Smooth muscle cell (in vitro differentiated cells): ENCODE measurements at regions not wholly inside any gene's neighbourhood (a gene's known extent, or its start where the extent isn't known, plus 50 kb on each side); places are given as distances from the start of the nearest gene placed in this dataset.
A peak's percentile ranks its signal among the peaks of the same experiment; 100 is the strongest.

Experiments used
- DNase-seq: peaks from one replicate; lab custom pipeline; 2025; ENCODE audit not compliant: unreplicated experiment; lab: John Stamatoyannopoulos, UW
- H2AFZ ChIP-seq: fragments of 200-600 bp; sonication (generic); 2 replicates; pipeline ENCODE4 v1.6.0; 2016; ENCODE audit warnings: antibody characterized with exemption, low read depth, mild to moderate bottlenecking
- H3F3A ChIP-seq: fragments of 200-600 bp; sonication (generic); 2 replicates; pipeline ENCODE4 v1.6.0; 2017; ENCODE audit warnings: antibody characterized with exemption, low read depth
- H3K27ac ChIP-seq: fragments of 200-600 bp; sonication (generic); 2 replicates; pipeline ENCODE4 v1.5.1; 2016; ENCODE audit warnings: low read depth, mild to moderate bottlenecking
- H3K27me3 ChIP-seq: fragments of 200-600 bp; sonication (generic); 2 replicates; pipeline ENCODE4 v1.6.1; 2016; ENCODE audit warnings: low read depth, mild to moderate bottlenecking
- H3K36me3 ChIP-seq: fragments of 200-600 bp; sonication (generic); 2 replicates; pipeline ENCODE4 v1.5.1; 2016; ENCODE audit warnings: low read depth
- H3K4me1 ChIP-seq: fragments of 200-600 bp; sonication (generic); 2 replicates; pipeline ENCODE4 v1.5.1; 2016; ENCODE audit warnings: low read depth
- H3K4me2 ChIP-seq: fragments of 200-600 bp; sonication (generic); 2 replicates; pipeline ENCODE4 v1.6.0; 2016; ENCODE audit warnings: mild to moderate bottlenecking
- H3K4me3 ChIP-seq: fragments of 200-600 bp; sonication (generic); 2 replicates; pipeline ENCODE4 v1.5.1; 2016; ENCODE audit warnings: mild to moderate bottlenecking
- H3K79me2 ChIP-seq: fragments of 200-600 bp; sonication (generic); 2 replicates; pipeline ENCODE4 v1.6.0; 2016; ENCODE audit warnings: low read depth, mild to moderate bottlenecking
- H3K9ac ChIP-seq: fragments of 200-600 bp; sonication (generic); 2 replicates; pipeline ENCODE4 v1.6.0; 2016; ENCODE audit warnings: low read depth
- H3K9me3 ChIP-seq: fragments of 200-600 bp; sonication (generic); replicated peaks from 2 replicates; pipeline ENCODE4 v1.5.1; 2016; ENCODE audit warnings: low read depth
- H4K20me1 ChIP-seq: fragments of 200-600 bp; sonication (generic); 2 replicates; pipeline ENCODE4 v1.6.0; 2016; ENCODE audit warnings: low read depth
- WGBS: methylation state at CpG from one replicate; pipeline ENCODE4 v1.1.7; 2016; ENCODE audit warnings: low lambda C conversion rate; 5-methylcytosine and 5-hydroxymethylcytosine counted together
- TF ChIP-seq, protein P1 (sequence below): fragments of 200-600 bp; sonication (generic); IDR thresholded peaks from 2 replicates; pipeline ENCODE4 v1.5.1; 2017; ENCODE audit warnings: borderline replicate concordance, mild to moderate bottlenecking, antibody characterized with exemption; ENCODE audit not compliant: insufficient read depth, poor library complexity, severe bottlenecking

DNA sequence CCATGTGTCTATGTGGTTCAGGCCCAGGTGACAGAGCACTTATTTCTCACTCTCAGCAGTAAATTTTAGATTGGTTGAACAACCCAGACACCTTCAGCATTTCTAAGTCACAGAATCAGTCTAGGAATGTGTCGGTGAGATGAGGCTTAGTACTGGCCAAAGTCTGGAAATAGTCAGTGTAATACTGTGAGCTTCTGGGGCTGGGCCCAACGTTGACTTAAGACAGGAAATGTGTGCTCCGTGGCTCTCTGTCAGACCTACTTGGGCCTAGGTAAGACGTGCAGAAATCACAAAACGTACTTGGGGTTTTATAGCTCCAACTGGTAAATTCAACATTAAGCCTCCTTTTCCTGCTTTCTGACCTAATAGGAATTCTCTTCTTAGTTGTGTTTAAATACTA is 160.3 kb upstream of the COL3A1 start:
- Histone ChIP-seq H3K27me3 (no peaks in the 10 kb centered on the region), H3K27ac (peak overlapping the region; percentile 95), H4K20me1 (no peaks in the 10 kb centered on the region), H3F3A (peaks cover 44% of the 10 kb centered on the region), H3K9ac (peak overlapping the region; percentile 76), H3K4me1 (peaks cover 27% of the 10 kb centered on the region), H3K4me3 (no peak overlapping the region), H3K79me2 (peaks cover 20% of the 10 kb centered on the region), H2AFZ (peak overlapping the region; percentile 90), H3K4me2 (peak overlapping the region; percentile 75), H3K36me3 (no peaks in the 10 kb centered on the region), H3K9me3 (no peaks in the 10 kb centered on the region)
- 11% methylated on average over 5 of the region's 5 CpGs for WGBS
- TF ChIP-seq, protein P1, sequence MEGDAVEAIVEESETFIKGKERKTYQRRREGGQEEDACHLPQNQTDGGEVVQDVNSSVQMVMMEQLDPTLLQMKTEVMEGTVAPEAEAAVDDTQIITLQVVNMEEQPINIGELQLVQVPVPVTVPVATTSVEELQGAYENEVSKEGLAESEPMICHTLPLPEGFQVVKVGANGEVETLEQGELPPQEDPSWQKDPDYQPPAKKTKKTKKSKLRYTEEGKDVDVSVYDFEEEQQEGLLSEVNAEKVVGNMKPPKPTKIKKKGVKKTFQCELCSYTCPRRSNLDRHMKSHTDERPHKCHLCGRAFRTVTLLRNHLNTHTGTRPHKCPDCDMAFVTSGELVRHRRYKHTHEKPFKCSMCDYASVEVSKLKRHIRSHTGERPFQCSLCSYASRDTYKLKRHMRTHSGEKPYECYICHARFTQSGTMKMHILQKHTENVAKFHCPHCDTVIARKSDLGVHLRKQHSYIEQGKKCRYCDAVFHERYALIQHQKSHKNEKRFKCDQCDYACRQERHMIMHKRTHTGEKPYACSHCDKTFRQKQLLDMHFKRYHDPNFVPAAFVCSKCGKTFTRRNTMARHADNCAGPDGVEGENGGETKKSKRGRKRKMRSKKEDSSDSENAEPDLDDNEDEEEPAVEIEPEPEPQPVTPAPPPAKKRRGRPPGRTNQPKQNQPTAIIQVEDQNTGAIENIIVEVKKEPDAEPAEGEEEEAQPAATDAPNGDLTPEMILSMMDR, result no peak
- DNase-seq, result no peak

DNA sequence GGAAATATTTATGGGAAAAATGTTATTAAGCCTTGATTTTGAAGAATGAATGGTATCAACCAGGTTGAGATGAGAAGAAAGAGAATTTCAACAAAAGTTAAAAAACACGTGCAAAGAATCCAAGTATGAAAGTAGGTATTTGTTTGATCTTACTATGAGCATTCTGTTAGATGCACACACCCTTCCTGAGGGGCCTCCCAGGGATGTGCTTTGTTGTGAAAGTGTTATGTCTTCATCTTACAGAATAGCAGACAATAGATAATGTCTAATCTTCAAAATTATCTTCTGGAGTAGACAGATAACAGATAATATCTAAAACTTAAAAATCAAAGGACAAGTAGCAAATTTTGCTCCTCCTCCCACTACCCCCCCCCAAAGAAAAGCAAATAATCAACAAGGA is 155.2 kb upstream of the COL3A1 start:
- no peak for DNase-seq
- Histone ChIP-seq H3K9ac (no peak overlapping the region), H3F3A (peaks cover 19% of the 10 kb centered on the region), H3K4me2 (no peak overlapping the region), H3K36me3 (no peaks in the 10 kb centered on the region), H2AFZ (no peak overlapping the region), H3K27me3 (no peaks in the 10 kb centered on the region), H4K20me1 (no peaks in the 10 kb centered on the region), H3K4me3 (no peak overlapping the region), H3K27ac (peak overlapping the region; percentile 73), H3K4me1 (peaks cover 13% of the 10 kb centered on the region), H3K79me2 (peaks cover 20% of the 10 kb centered on the region), H3K9me3 (peaks cover 5% of the 10 kb centered on the region)
- TF ChIP-seq, protein P1, result no peak
- WGBS, result 83% methylated on average over 1 of the region's 1 CpG

DNA sequence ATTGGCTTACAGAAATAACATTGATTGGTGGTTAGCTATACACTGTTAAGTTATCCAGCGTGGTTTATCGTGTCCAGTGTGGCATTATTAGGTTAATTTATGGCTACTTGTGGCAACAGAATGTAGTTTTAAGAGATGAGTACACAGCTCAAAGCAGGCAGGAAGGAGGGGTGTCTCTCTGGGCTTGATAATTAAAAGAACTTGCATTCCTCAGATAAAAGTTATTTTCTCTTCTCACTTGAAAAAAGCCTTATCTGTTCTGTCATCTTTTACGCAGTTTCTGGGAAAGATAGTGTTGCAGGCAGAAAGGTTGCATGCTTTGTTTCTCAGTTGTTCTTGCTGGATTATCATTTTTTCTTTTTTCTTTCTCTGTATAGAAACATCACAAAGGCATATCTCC is 154.4 kb upstream of the COL3A1 start:
- Histone ChIP-seq H3K9ac (peak overlapping the region; percentile 21), H3K27ac (peak overlapping the region; percentile 73), H3K9me3 (peaks cover 5% of the 10 kb centered on the region), H3K4me2 (peak overlapping the region; percentile 74), H3K27me3 (no peaks in the 10 kb centered on the region), H3K36me3 (no peaks in the 10 kb centered on the region), H2AFZ (peak overlapping the region; percentile 93), H4K20me1 (no peaks in the 10 kb centered on the region), H3K79me2 (peaks cover 17% of the 10 kb centered on the region), H3F3A (peaks cover 12% of the 10 kb centered on the region), H3K4me1 (peaks cover 5% of the 10 kb centered on the region), H3K4me3 (no peak overlapping the region)
- WGBS, result 2% methylated on average over 3 of the region's 3 CpGs
- TF ChIP-seq, protein P1, result no peak
- DNase-seq, result no peak

DNA sequence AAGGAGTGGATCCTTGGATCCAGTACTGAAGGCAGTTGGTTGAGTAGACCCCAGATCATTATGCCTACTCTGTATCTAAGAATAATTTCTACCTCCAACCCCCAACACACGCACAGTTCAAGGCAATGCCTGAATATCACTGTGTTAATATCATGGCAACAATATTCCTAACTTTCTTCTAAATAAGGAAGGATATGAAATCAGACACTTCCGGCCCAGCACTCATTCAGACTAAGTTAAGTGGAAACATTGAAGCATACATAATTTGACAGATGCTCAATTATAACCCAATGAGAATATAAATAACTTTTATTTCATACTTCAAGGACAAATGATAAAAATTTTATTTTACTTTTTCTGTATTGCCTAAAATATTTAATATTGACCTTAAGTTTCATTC is 153.6 kb upstream of the COL3A1 start:
- Histone ChIP-seq H2AFZ (peak overlapping the region; percentile 93), H3K27ac (peak overlapping the region; percentile 73), H4K20me1 (no peaks in the 10 kb centered on the region), H3K36me3 (no peaks in the 10 kb centered on the region), H3K27me3 (no peaks in the 10 kb centered on the region), H3K79me2 (peaks cover 9% of the 10 kb centered on the region), H3K4me2 (peak overlapping the region; percentile 74), H3K9ac (no peak overlapping the region), H3K4me1 (peaks cover 5% of the 10 kb centered on the region), H3K4me3 (no peak overlapping the region), H3F3A (peaks cover 9% of the 10 kb centered on the region), H3K9me3 (peaks cover 5% of the 10 kb centered on the region)
- DNase-seq, result no peak
- 96% methylated on average over 2 of the region's 2 CpGs for WGBS
- TF ChIP-seq, protein P1, result no peak
